T-cell (primary cell): ENCODE measurements at regions not wholly inside any gene's neighbourhood (a gene's known extent, or its start where the extent isn't known, plus 50 kb on each side); places are given as distances from the start of the nearest gene placed in this dataset.
A peak's percentile ranks its signal among the peaks of the same experiment; 100 is the strongest.
"Not testable (repeated sequence)": the region's sequence is repeated elsewhere in the genome, so short reads cannot be mapped to it uniquely, and the experiment has no call there.

ENCODE experiments used
- ATAC-seq, 4 experiments: fragments of 200-7000 bp in 3 of 4; fragments of 150-1000 bp in 1 of 4; cut with Tn5 transposase; replicated peaks in 1 of 4; 1 replicate in 3 of 4; 2 replicates in 1 of 4; pipeline ENCODE4 v1.10.0; 2021; ENCODE audit warnings: moderate library complexity in 3 of 4, mild to moderate bottlenecking in 2 of 4, moderate number of reproducible peaks in 1 of 4
- CTCF ChIA-PET, 2 donors: fragments of 300-600 bp; sonication (Branson Sonifier 250); formaldehyde crosslinking; loops; one replicate each; lab custom pipeline; 2022; ENCODE audit warnings: antibody characterized with exemption in 2 of 2; lab: Charles Lee
- POLR2A ChIA-PET, 2 donors: fragments of 300-600 bp; sonication (Branson Sonifier 250); formaldehyde crosslinking; loops; one replicate each; lab custom pipeline; 2022; ENCODE audit warnings: antibody characterized with exemption in 2 of 2; lab: Charles Lee
- DNase-seq, 35 experiments: peaks; one replicate each; pipeline versions ENCODE4 v3.0.0 to v3.0.0-alpha.2; 2013 to 2023
- H3K27ac ChIP-seq: one replicate; pipeline ENCODE4 v1.5.1; 2013; ENCODE audit warnings: low read length
- H3K27me3 ChIP-seq, 2 experiments: replicated peaks in 1 of 2; 1 replicate in 1 of 2; 2 replicates in 1 of 2; pipeline versions ENCODE4 v1.6.1 to v1.7.0; 2013; ENCODE audit warnings: low read length in 1 of 2, mixed read lengths in 1 of 2; ENCODE audit not compliant: control insufficient read depth in 2 of 2, insufficient read depth in 2 of 2; ENCODE audit errors: extremely low read depth in 1 of 2
- H3K36me3 ChIP-seq, 2 donors: 1 replicate in 1 of 2; 2 replicates in 1 of 2; pipeline versions ENCODE4 v1.6.1 to v1.7.0; 2013; ENCODE audit warnings: low read length in 1 of 2; ENCODE audit not compliant: control insufficient read depth in 2 of 2, insufficient read depth in 1 of 2; ENCODE audit errors: extremely low read depth in 1 of 2
- H3K4me1 ChIP-seq, 2 experiments: 1 replicate in 1 of 2; 2 replicates in 1 of 2; pipeline versions ENCODE4 v1.6.1 to v1.7.0; 2013; ENCODE audit warnings: low read length in 2 of 2, mixed read lengths in 1 of 2; ENCODE audit not compliant: insufficient read depth in 2 of 2, control insufficient read depth in 1 of 2; ENCODE audit errors: extremely low read depth in 1 of 2
- H3K4me3 ChIP-seq, 2 donors: 1 replicate in 1 of 2; 2 replicates in 1 of 2; pipeline versions ENCODE4 v1.5.1 to v1.7.0; 2013; ENCODE audit warnings: mild to moderate bottlenecking in 2 of 2, low read length in 1 of 2, moderate library complexity in 1 of 2; ENCODE audit not compliant: control insufficient read depth in 1 of 2; ENCODE audit errors: extremely low read depth in 1 of 2
- H3K9me3 ChIP-seq: 2 replicates; pipeline ENCODE4 v1.7.0; 2013
- H3K27ac Mint-ChIP-seq, 2 donors: one replicate each; pipeline ENCODE4 v1.8.0; 2020 to 2021; ENCODE audit warnings: mild to moderate bottlenecking in 2 of 2, mixed read lengths in 2 of 2
- H3K27me3 Mint-ChIP-seq, 2 donors: one replicate each; pipeline ENCODE4 v1.8.0; 2021 to 2022; ENCODE audit warnings: mixed read lengths in 2 of 2
- H3K36me3 Mint-ChIP-seq: one replicate; pipeline ENCODE4 v1.8.0; 2021; ENCODE audit warnings: mixed read lengths
- H3K4me1 Mint-ChIP-seq, 3 donors: one replicate each; pipeline ENCODE4 v1.8.0; 2020 to 2022; ENCODE audit warnings: mixed read lengths in 3 of 3, mild to moderate bottlenecking in 1 of 3
- H3K4me3 Mint-ChIP-seq, 3 donors: one replicate each; pipeline ENCODE4 v1.8.0; 2020 to 2022; ENCODE audit warnings: mild to moderate bottlenecking in 3 of 3, mixed read lengths in 3 of 3, moderate library complexity in 3 of 3
- H3K9me3 Mint-ChIP-seq, 3 donors: one replicate each; pipeline ENCODE4 v1.8.0; 2020 to 2022; ENCODE audit warnings: mixed read lengths in 3 of 3
- WGBS: methylation state at CpG from one replicate; pipeline ENCODE4 v1.1.5; 2013; ENCODE audit warnings: missing lambda C conversion rate; ENCODE audit not compliant: insufficient coverage; 5-methylcytosine and 5-hydroxymethylcytosine counted together

- H3K27me3 ChIP-seq, H3K4me3 Mint-ChIP-seq, H3K27me3 Mint-ChIP-seq, CTCF ChIA-PET, DNase-seq, POLR2A ChIA-PET, H3K9me3 ChIP-seq, H3K27ac ChIP-seq, H3K4me1 ChIP-seq, H3K4me1 Mint-ChIP-seq, H3K27ac Mint-ChIP-seq, ATAC-seq, H3K36me3 ChIP-seq, H3K4me3 ChIP-seq: not testable (repeated sequence)
- Mint-ChIP-seq H3K36me3 (peaks cover 42% of the 10 kb centered on the region), H3K9me3 (peaks cover 9 to 42% (median 16%) of the 10 kb centered on the region in 3 donors)
- no CpG with 5 or more reads among the region's 8 CpGs for WGBS
These were observed 75.3 kb upstream of the ZNF746 start for GRCh38 chr7:149572920-149573319.

DNA sequence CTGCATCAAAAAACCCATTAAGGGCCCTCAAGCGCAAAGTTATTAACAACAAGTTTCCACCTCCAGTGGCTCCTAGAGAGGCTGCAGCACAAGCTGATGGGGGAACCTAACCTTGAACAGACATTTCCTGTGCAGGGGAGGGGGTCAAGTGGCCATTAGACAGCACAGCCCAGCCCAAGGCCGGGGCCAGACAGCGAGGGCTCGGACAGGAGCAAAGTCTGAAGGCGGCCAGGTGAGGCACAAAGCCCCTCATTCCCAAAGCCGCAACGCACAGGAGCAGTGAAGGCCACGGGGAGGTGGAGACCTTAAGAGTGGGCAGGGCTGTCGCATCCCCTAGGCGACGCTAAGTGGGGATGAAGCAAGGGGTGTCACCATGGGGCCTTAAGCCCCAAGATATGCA lies 73.2 kb upstream of the ZNF746 start:
- no peaks in the 10 kb centered on the region for H3K27me3 Mint-ChIP-seq
- ATAC-seq: no peak
- WGBS: 100% methylated on average over 2 of the region's 11 CpGs
- H3K9me3 Mint-ChIP-seq: peaks cover 9 to 37% (median 16%) of the 10 kb centered on the region in 3 donors
- Histone ChIP-seq H3K4me1 (no peaks in the 10 kb centered on the region), H3K27me3 (no peaks in the 10 kb centered on the region), H3K4me3 (no peak overlapping the region), H3K27ac (no peak overlapping the region), H3K36me3 (peaks cover 0 to 15% of the 10 kb centered on the region in 2 donors), H3K9me3 (no peaks in the 10 kb centered on the region)
- no peak overlapping the region for H3K27ac Mint-ChIP-seq
- CTCF ChIA-PET: no interaction called here
- no peak for DNase-seq
- H3K4me3 Mint-ChIP-seq: no peak overlapping the region
- POLR2A ChIA-PET: no interaction called here
- peaks cover 61% of the 10 kb centered on the region for H3K36me3 Mint-ChIP-seq
- peaks cover 13 to 19% (median 13%) of the 10 kb centered on the region in 3 donors for H3K4me1 Mint-ChIP-seq

DNA sequence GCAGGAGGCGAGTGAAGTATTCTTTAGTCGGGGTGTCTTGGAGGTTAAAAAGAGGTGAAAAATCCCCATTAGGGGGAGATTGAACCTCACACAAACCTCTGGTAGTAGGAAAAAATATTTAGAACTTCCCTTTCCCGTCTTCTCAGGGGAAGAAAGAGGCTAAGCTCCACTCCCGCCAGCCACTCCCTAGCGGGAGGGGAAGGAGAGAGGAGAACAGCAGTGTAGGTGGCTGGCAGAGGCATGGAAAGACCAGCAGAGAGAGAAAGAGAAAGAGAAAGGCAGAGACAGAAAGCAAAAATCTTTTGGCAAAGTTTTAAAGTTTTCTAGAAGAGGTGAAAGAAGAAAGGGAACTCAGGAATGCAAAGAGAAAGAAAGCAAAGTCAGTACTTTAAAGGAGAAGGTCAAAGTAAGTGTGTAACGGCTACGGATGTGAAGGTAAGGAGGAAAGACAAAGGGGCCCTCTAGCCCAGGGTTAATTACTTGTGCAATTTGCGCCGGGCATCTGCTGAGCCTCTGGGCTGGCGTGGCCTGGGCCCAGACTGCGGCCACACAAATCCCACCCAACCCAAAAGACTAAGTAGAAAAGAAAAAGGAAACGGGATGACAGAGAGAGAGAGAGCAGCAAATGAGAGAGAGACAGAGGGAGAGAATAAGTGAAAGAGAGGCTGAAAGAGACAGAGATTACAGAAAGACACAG lies 72.3 kb upstream of the ZNF746 start:
- no peak for DNase-seq
- Histone ChIP-seq H3K27me3 (no peaks in the 10 kb centered on the region), H3K36me3 (peaks cover 0 to 15% of the 10 kb centered on the region in 2 donors), H3K4me1 (no peaks in the 10 kb centered on the region), H3K4me3 (no peak overlapping the region), H3K27ac (no peak overlapping the region), H3K9me3 (no peaks in the 10 kb centered on the region)
- Mint-ChIP-seq H3K36me3 (peaks cover 65% of the 10 kb centered on the region), H3K27ac (no peak overlapping the region), H3K4me3 (peak overlapping the region in 1 of 3 donors; percentile 37), H3K27me3 (no peaks in the 10 kb centered on the region), H3K4me1 (peaks cover 17 to 26% (median 18%) of the 10 kb centered on the region in 3 donors), H3K9me3 (peaks cover 9 to 34% (median 13%) of the 10 kb centered on the region in 3 donors)
- CTCF ChIA-PET: no interaction called here
- no peak for ATAC-seq
- WGBS: 100% methylated on average over 4 of the region's 12 CpGs
- POLR2A ChIA-PET: no interaction called here

- H3K9me3 Mint-ChIP-seq: peaks cover 9 to 33% (median 13%) of the 10 kb centered on the region in 3 donors
These were observed 71.6 kb upstream of the ZNF746 start for GRCh38 chr7:149569025-149569725.

DNA sequence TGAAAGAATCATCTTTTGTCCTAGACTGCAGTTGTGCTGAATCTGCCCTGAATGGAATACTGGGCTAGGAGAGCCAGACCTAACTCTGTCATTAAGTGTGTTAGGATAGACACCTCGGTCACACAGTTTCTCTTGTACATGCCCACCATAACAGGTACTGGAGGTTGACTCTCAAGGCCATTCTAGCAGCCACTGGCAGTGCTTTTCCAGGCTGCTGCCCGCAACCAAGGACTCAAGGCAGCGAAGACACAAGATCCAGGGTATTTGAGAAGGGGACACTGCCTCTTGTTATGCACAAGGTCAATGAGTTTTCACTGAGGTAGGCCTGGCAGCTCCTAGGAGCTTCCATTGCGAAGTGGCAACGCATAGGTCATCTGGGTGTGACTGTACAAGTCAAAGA lies 70.6 kb upstream of the ZNF746 start:
- Histone ChIP-seq H3K27ac (no peak overlapping the region), H3K4me3 (no peak overlapping the region), H3K27me3 (no peaks in the 10 kb centered on the region), H3K4me1 (no peaks in the 10 kb centered on the region), H3K9me3 (no peaks in the 10 kb centered on the region), H3K36me3 (peaks cover 3 to 18% of the 10 kb centered on the region in 2 donors)
- Mint-ChIP-seq H3K36me3 (peaks cover 76% of the 10 kb centered on the region), H3K27ac (no peak overlapping the region), H3K27me3 (no peaks in the 10 kb centered on the region), H3K4me3 (no peak overlapping the region), H3K9me3 (peaks cover 9 to 30% (median 13%) of the 10 kb centered on the region in 3 donors), H3K4me1 (peaks cover 25 to 32% (median 26%) of the 10 kb centered on the region in 3 donors)
- 100% methylated on average over 2 of the region's 5 CpGs for WGBS
- ATAC-seq (no peak), DNase-seq (no peak)
- ChIA-PET CTCF (interaction anchor here in 1 of 2 donors (0.5 kb wide), 1 partner anchor 116 kb away, joined by 4 read pairs; no protein-coding TSS in a partner anchor), POLR2A (no interaction called here)

More at GRCh38 chr7:149569025-149569725, 71.6 kb upstream of the ZNF746 start:
- no peak overlapping the region for H3K4me3 Mint-ChIP-seq
- DNase-seq: no peak
- POLR2A ChIA-PET: interaction anchor here in 1 of 2 donors (0.6 kb wide), 1 partner anchor 15 kb away, joined by 4 read pairs; no protein-coding TSS in a partner anchor
- Histone ChIP-seq H3K9me3 (no peaks in the 10 kb centered on the region), H3K36me3 (peaks cover 3 to 15% of the 10 kb centered on the region in 2 donors), H3K4me1 (no peaks in the 10 kb centered on the region), H3K4me3 (no peak overlapping the region), H3K27me3 (no peaks in the 10 kb centered on the region), H3K27ac (no peak overlapping the region)
- peaks cover 20 to 28% (median 20%) of the 10 kb centered on the region in 3 donors for H3K4me1 Mint-ChIP-seq
- no peaks in the 10 kb centered on the region for H3K27me3 Mint-ChIP-seq
- H3K27ac Mint-ChIP-seq: no peak overlapping the region
- CTCF ChIA-PET: interaction anchor here in 1 of 2 donors (0.5 kb wide), 1 partner anchor 117 kb away, joined by 4 read pairs; no protein-coding TSS in a partner anchor
- H3K36me3 Mint-ChIP-seq: peaks cover 71% of the 10 kb centered on the region
- no peak for ATAC-seq
- WGBS: 93% methylated on average over 5 of the region's 6 CpGs

- Mint-ChIP-seq H3K27me3 (no peaks in the 10 kb centered on the region), H3K4me1 (peaks cover 23 to 28% (median 24%) of the 10 kb centered on the region in 3 donors), H3K9me3 (peaks cover 9 to 19% (median 11%) of the 10 kb centered on the region in 3 donors), H3K27ac (no peak overlapping the region), H3K36me3 (peaks cover 75% of the 10 kb centered on the region), H3K4me3 (no peak overlapping the region)
- no CpG with 5 or more reads among the region's 3 CpGs for WGBS
- no peak for DNase-seq
- Histone ChIP-seq H3K4me1 (no peaks in the 10 kb centered on the region), H3K27ac (no peak overlapping the region), H3K36me3 (peaks cover 3 to 26% of the 10 kb centered on the region in 2 donors), H3K4me3 (no peak overlapping the region), H3K9me3 (no peaks in the 10 kb centered on the region), H3K27me3 (no peaks in the 10 kb centered on the region)
- ChIA-PET POLR2A (no interaction called here), CTCF (no interaction called here)
- no peak for ATAC-seq
These were observed 68.5 kb upstream of the ZNF746 start for GRCh38 chr7:149566103-149566502.
